ENCODE measurements at regions not wholly inside any gene's neighbourhood (a gene's known extent, or its start where the extent isn't known, plus 50 kb on each side); places are given as distances from the start of the nearest gene placed in this dataset.

GRCh38 chr10:15433850-15434537, 62.9 kb upstream of the FAM171A1 start:
- TF ChIP-seq CTCF (IDR thresholded peaks at IDR 0.05; ENCODE audit: poor library complexity), result peak; percentile 77
- TF ChIP-seq EZH2 (IDR thresholded peaks at IDR 0.05; ENCODE audit: borderline replicate concordance), result no peak

Data from hepatocyte (in vitro differentiated cells).